Right lobe of liver (tissue), 4 donors: ENCODE measurements at regions not wholly inside any gene's neighbourhood (a gene's known extent, or its start where the extent isn't known, plus 50 kb on each side); places are given as distances from the start of the nearest gene placed in this dataset.

ENCODE experiments used
- CTCF ChIP-seq, 4 donors: fragments of 200-600 bp in 3 of 4; fragments of 450-650 bp in 1 of 4; IDR thresholded peaks; one replicate each; pipeline versions ENCODE4 v1.5.1 to v1.8.0; 2016 to 2022; ENCODE audit warnings: antibody characterized with exemption in 4 of 4, mild to moderate bottlenecking in 2 of 4
- POLR2A ChIP-seq: fragments of 450-650 bp; IDR thresholded peaks from one replicate; pipeline ENCODE4 v1.6.1; 2017; ENCODE audit warnings: antibody characterized with exemption, mild to moderate bottlenecking
- donor health status: DM: no; HTN: no; CAD: no.
- donor health status: DM: no; HTN: no; CAD: no.
- donor health status: DM: no; HTN: yes; CAD: no.

- TF ChIP-seq CTCF (IDR thresholded peaks at IDR 0.05) (no peak), POLR2A (no peak)
These were observed 54.6 kb upstream of the MNX1 start for GRCh38 chr7:157065046-157065445.
